NCI-H446 treated with DMSO at 0.1 percent for 48 hours (cell line): ENCODE measurements at regions not wholly inside any gene's neighbourhood (a gene's known extent, or its start where the extent isn't known, plus 50 kb on each side); places are given as distances from the start of the nearest gene placed in this dataset.

ENCODE experiments used
- DNase-seq: peaks from one replicate; lab custom pipeline; 2025; lab: John Stamatoyannopoulos, UW

DNA sequence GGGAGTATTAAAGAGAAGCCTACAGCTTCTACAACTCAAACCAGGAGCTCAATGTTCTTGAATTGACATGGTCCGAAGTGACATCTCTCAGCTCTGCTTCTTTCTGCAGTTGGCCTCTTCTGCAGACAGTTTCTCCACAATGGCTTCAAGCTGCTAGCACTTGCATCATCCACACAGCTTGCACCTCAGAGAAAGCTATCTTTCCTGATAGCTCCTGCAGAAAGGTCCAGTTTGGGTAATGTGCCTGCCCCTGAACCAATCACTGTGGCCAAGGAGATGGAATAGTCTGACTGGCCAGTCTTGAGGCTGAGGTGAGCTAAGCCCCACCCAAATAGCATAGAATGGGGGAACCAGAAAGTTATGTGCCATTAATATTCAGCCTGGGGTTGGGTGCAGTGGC, 95.8 kb upstream of the ABCA1 start:
- DNase-seq: no peak

DNA sequence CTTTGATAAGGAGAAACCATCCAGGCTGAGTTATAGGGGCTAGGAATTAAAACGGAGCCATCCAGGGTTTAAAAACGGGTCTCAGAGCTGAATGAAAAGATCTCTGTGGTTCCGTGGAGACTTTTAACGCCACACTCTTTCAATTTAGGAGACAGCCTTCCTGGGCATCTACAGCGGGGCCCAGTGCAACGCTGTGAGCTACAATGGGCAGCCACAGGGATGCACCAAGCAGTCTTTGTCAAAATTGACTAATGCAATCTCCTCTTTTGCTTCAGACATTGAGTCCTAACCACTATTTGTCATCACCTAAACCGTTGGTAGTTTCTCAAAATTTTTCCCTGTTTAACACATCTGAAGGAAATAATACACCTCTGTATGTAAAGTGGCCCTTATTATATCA, 96.6 kb upstream of the ABCA1 start:
- no peak for DNase-seq

DNA sequence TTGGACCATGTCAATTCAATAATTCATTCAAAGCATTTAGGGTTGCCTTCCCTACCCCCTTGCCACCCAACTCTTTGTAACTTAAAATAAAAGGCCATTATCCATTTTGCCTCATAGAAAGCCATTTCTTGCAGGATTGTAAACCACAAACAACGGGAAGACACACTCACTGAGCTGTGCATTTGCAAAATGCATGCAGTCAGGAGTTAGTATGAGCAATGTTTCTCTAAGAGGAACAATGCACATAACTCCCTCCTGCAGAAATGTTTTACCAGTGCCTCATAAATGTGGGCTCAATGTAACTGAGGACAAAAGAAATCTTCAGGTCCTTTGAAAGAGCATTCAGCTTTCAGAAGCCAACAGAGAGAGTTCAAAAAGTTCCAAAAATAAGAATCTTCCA, 98.5 kb upstream of the ABCA1 start:
- DNase-seq: no peak

DNA sequence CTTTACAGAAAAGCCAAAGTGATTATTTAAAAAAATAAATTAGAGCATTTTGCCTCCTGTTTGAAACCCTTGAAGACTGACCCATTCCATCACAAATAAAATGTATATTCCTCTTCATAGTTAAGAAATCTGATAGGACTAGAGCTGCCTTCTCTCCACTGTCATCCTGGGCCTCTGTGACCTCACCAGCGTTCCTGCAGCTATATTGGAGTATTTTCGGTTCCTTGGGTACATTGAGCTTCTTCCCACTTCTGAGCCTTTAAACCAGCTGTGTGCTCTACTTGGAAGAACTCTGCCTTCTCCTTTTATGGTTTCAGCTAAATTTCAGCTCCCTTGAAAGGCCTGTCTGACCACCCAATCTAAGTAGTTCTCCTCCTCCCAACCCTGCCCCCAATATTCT, 99.1 kb upstream of the ABCA1 start:
- DNase-seq: no peak

DNA sequence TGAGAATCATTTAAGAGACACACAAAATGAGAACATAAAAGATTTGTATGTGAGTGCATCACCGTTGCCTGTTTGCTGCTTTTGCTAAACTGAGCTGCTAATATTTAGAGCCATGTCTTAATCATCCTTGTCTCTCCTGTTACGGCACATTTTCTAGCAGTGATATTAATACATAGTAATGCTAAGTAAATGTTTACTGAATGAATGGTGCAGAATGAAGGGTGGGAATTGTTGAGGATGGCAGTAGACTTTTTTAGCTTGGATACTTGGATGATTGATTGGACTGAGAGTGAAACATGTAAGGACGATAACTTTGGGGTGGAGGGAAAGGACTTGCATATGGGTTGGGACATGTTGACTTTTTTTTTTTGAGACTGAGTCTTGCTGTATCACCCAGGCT, 102.3 kb upstream of the ABCA1 start:
- no peak for DNase-seq

DNA sequence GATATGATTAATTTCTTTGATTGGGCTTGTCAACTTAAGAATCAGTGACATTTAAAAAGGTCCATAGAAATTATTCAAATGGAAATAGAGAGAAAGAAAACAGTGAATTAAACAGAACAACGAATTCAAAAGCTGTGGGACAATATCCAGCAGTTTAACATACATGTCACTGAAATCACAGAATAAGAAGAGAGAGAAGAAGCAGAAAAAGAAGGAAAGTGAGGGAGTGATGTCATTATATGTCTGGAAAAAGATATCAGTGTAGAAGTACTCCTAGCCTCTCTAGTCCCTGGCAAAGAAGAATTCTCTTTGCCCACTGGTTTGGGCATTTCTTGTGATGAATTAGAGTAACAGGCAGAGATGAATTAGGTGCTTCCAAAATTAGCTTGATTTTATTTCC, 109.2 kb upstream of the ABCA1 start:
- DNase-seq: no peak

DNA sequence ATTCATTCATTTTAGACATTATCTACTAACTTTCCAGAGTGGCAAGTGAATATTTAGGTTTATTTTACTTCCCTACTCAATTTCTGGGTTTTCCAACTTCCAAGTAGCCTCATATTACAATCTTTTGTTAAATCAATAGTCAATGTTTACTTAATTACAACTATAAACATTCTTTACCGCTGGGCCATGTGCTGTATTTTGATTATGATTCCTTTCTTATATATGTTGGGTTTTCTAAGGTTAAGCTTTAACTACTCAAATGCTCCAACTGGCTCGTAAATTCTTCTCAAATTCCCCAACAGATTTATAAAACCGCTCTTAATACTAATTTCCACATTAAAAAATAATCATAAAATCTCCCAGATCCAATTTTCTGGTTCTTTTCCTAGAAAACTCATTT, 110.1 kb upstream of the ABCA1 start:
- DNase-seq: no peak

DNA sequence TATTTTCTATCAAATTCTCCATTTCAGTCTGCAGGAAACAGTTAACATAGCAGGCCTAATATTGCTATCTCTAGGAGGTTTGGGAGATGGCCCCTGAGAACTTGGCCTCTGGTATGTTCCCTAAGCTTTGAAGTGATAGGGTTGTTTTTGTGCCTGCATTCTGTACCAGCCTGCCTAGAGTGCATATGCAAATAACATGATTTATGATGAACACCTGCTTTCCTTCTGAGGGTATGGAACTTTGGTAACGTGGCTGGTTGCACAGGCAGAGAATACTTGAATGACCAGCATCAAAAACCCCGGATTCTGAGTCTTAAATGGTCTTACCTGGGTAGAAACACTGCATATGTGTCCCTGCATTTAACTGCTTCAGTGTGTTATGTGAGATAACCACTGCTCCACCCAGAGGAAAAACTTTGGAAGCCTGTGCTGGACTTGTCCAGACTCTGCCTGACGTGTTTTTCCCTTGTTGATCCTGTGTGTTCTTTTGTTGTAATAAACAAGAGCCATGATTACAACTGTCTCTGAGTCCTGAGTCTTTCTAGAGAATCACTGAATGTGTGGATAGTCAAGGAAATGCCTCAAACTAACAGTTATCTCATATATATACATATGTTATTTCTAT, 111.3 kb upstream of the ABCA1 start:
- no peak for DNase-seq

DNA sequence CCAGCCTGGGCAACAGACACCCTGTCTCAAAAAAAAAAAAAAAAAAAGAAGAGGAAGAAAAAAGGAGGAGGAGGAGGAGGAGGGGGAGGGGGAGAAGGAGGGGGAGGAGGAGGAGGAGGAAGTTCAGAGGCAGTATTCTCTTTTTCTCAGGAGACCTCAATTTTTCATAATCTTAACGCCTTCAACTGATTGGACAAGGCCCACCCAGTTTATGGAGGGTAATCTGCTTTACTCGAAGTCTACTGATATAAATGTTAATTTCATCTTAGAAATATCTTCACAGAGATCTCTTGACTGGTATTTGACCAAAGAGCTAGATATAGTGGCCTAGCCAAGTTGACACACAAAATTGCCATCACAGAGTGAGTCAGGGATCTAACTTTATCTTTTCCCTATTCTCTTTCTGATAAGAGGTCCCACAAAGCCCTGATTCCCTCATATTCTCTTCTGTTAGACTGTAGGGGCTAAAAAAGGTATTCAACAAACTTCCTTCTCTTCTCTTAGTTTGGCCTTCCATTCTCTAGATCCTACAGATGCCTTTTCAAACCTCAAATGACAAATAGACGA, 115.5 kb upstream of the ABCA1 start:
- no peak for DNase-seq

DNA sequence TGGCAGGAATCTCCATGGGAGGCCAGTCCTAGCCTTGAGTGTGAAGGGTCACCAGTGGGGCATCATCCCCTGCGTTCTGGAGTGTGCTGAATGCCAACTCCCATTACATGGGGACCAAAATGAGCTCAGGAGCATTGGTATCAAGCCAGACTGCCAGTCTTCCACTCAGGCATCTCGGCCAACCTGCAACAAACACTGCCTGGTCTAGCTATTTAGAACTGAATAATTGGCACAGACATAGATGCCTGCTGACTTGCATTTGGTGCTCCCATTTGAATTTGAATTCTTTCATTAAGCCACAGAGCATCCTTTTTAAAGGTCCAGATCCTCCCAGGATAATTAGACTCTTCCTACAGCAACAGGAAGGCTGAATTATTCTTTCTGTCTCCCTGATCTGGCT, 116.6 kb upstream of the ABCA1 start:
- peak; percentile 57 for DNase-seq

DNA sequence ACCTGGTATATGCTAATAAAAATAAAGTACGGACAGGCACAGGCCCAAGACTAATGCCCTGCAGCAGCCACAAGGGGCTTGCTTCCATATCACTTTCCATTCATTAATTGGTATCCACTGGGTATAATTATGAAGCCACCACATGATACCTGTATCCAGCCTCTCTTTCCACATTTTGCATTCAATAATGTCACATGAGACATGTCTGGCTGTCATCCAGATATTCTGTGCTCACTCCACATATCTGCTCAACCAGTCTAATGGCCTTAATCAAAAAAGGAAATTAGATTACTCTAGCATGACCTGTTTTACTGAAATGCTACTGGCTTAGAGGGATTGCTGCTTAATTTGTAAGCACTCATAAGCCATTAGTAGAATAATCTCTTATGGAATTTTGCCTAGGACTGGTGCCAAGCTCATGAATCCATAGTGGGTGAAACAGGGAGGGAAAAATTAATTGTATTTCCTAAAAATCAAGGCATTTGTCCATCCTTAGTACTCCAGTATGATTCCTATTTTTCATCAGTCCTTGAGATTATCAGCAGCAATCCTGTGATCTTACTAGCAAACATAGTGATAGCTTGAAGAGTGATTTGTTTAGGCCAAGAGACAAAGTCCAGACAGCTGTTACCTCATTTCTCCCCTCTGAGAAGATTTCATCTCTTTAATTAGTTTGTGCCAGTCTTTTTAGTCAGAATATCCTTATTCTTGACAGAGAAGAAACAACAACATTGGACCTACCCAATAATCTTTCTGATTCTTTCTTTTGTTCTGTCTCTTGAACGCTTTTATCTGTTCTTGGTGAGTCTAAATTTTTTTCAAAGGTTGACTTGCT, 119.2 kb upstream of the ABCA1 start:
- DNase-seq: peak; percentile 46

DNA sequence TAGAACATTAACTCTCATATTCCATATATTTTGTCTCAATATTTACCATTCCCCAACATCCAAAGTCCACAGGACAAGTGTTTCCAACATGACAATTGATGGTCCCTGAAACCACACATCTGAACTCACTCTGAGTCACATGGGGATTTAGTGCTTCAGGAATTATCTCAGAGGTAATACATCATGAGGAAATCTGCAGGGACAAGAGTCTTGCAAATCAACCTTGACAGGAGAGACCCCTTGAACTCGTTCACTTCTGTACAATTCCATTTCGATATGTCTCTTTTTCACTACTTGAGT, 119.7 kb upstream of the ABCA1 start:
- no peak for DNase-seq

DNA sequence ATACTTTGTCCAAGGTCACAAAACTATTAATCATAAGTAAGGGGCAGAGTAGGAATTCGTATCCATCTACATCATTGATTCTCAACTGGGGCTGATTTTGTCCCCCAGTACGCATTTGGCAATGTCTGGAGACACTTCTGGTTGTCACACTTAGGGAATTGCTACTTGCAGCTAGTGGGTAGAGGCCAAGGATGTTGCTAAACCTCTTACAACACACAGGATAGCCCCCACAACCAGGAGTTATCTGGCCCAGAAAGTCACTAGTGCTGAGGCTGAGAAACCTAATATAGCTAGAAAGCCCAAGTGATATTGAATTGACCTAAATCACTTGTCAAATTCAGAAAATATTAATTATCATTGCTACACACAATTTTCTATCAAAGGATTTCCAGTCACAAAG, 120.4 kb upstream of the ABCA1 start:
- DNase-seq: no peak

DNA sequence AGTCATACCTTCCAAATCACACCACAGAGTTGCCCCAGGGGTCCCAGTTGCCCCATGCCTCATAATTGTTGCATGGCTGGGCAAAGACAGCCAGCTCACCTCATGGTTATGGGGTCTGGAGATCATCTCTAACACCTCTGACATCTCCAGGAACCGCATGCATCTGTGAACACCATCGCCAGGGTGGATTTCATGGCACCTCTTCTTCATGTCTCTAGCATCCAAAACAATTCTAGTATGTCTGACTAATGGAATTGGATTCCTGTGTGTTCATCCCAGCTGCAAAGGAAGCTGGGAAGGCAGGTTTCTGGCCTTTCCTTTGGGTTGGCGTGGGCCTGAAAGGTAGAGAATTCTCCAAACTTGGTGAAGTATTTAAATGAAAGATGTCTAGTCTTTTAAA, 122.3 kb upstream of the ABCA1 start:
- DNase-seq: no peak

DNA sequence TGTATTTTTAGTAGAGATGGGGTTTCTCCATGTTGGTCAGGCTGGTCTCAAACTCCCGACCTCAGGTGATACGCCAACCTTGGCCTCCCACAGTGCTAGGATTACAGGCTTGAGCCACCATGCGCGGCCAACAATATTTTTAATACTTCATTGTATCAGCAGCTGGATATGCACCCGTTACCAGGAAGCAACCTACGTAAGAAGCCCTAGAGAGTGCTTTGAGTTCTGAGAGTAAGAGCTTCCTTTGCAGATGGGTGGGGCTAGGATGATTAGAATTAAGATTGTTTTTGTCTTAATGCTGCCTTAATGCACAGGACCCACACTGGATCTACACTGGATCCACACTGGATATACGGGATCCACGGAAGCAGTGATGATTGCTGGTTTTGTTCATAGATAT, 123.9 kb upstream of the ABCA1 start:
- DNase-seq: no peak

DNA sequence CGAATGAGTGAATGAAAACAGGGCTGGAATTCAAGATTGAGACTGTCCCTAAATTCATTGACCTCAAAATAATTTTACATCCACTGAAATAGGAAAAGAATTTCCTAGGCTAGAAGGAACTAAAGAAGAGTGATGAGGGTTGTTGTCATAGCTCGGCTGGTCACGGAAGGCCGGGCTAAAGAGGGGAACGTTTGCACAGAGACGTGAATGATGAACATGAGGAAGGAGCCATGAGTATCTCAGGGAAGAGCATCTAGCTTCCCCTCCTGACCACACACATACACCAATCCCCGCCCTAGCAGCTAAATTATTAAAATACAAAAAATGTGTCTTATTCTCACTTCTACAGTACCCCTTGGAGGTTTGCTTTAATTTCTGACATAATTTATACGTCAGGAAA, 124.4 kb upstream of the ABCA1 start:
- no peak for DNase-seq

DNA sequence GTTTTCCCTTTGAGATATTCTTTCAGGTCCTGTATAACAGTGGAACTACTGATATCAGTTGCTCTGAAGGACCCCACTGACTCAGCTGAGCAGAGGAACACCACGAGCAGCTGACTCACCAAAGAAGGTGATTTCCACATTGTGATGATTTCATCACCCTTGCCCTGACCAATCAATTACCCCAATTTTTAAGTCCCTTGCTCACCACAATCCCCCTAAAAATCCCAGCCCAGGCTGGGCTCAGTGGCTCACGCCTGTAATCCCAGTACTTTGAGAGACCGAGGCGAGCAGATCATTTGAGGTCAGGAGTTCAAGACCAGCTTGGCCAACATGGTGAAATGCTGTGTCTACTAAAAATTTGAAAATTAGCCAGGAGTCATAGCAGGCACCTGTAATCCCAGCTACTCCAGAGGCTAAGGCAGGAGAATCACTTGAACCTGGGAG, 125.3 kb upstream of the ABCA1 start:
- no peak for DNase-seq

DNA sequence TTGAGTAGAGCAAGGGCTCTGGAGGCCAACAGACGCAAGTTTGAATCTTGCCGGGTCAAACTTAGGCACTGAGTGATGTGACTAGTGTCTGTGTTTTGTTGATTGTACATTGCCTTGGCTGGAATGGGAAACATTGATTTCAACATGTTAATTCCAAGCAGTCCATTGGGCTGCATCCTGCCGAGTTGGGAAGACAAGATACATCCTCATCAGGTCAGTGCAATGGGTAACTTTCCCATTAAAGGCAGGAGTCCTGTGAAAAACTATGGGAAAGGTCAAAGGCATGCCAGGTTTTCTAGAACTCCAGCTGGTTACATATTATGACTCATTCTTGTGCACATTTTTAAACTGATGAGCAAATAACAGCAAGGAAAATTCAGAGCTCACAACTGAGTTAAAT, 126.5 kb upstream of the ABCA1 start:
- DNase-seq: peak; percentile 32

DNA sequence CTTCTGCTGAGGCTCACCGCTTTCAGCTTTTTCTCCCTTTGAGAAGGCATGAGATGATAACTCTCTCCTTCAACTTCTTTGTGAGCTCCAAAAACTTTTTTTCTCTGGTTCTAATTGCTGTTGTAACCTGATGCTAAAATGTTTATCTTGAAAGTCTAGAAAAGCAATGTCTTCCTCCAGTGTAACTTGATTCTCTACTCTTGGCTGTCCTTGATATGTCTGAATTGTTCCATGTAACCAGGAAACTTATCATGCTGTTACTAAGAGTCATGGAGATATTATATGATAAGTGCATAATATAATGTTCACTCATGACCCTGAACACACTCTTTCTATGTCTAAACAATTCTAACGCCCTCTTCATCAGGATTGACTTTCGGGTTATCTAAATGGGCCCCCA, 128.0 kb upstream of the ABCA1 start:
- no peak for DNase-seq

DNA sequence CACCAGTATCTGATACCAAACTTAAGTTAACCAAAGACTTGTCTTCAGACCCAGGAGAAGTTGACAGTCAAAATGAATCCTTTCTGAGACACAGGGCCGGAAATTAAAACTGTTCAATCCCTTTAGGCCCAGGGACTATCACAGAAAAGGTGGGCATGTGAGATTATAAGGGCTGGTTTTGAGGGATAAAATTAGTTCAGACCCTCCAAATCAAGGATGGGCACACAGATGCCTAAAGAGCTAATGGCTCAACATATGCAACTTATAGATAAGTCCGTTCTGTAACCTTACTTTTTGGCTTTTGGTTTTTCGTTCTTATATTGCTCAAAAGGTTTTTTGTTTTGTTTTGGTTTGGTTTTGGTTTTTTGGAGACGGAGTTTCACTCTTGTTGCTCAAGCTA, 129.6 kb upstream of the ABCA1 start:
- DNase-seq: no peak

DNA sequence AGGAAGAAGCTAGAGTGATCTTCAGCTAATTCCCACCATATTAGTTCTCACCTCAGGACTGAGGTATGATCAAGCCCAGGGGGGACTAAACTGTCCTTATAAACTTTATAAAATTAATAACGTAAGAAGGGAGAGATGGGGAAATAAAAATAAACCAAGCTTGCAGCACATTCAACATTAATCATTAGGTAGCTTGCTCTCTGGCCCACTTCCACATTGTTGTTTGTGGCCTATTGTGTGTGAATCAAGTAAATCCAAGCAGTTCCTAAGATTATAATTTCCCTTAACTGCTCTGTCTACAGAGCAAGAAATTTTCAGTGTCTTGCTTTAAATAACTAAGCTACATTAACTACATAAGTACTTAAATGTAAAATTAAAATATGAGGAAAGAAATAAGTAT, 131.3 kb upstream of the ABCA1 start:
- DNase-seq: no peak

DNA sequence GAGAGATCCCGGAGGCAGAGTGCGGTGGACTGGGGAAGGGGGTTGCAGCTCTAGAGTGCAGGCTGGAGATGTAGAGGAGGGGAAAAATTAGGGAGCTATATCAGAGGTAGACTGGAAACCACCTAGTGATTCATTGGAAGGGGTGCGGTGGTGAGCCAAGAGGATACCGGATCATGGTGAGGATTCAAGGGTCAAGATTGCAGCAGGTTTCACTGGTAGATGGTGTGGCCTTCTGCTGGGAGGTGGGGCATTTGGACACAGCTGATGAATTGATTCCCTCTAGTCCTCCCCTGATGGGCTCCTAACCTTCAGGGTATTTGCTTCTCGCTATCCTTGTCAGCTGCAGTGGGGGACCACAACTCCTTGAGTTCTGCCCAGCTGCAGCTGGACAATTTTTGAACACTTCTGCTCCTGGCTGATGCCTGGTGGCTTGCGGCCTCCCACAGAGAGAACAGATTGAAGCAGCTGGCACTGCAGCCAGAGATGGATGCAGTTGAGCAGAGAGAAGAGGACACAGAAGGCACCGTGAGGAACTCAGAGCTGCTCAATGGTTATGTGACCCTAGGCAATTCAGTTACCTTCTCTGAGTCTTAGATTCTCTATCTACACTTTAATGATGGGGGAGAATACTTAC, 134.4 kb upstream of the ABCA1 start:
- DNase-seq: peak; percentile 65
